GM23248 (cell line): ENCODE measurements at regions not wholly inside any gene's neighbourhood (a gene's known extent, or its start where the extent isn't known, plus 50 kb on each side); places are given as distances from the start of the nearest gene placed in this dataset.

Experiments used
- EZH2 ChIP-seq: fragments of 200-600 bp; sonication (generic); IDR thresholded peaks from 2 replicates; pipeline ENCODE4 v1.6.1; 2018; ENCODE audit warnings: antibody characterized with exemption, mild to moderate bottlenecking; ENCODE audit not compliant: insufficient read depth, poor library complexity, severe bottlenecking
- EZH2phosphoT487 ChIP-seq: fragments of 200-600 bp; sonication (generic); IDR thresholded peaks from 2 replicates; pipeline ENCODE4 v1.6.1; 2018; ENCODE audit warnings: antibody characterized with exemption, moderate library complexity, mild to moderate bottlenecking, low read depth; ENCODE audit not compliant: insufficient read depth

DNA sequence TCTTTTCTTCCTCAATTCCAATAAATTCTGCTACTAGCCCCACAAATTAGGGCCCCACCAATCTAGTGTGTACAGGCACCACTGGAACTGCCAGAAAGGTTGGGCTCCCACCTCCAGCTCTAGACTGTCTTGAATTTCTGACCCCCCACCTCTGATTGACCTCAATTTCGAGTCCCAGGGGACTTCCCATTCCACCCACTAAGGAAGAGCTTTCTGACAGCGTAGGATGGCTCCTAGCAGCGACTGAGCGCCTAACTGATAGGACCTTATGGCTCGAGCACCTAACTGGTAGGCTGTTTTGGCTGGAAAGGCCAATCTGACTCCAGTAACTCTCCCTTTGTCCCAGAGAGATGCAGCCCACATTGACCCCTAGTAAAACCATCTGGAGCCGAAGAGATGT, 171.6 kb upstream of the ZNF184 start:
- no peak for TF ChIP-seq EZH2
- TF ChIP-seq EZH2phosphoT487, result no peak
